Activated naive CD4-positive, alpha-beta T cell treated with Interleukin-2 at 50 U/mL for 16 hours (primary cell): ENCODE measurements at regions not wholly inside any gene's neighbourhood (a gene's known extent, or its start where the extent isn't known, plus 50 kb on each side); places are given as distances from the start of the nearest gene placed in this dataset.
A peak's percentile ranks its signal among the peaks of the same experiment; 100 is the strongest.

Source experiments
- DNase-seq: peaks from one replicate; pipeline ENCODE4 v3.0.0-alpha.2; 2020

GRCh38 chr4:122027203-122027602, 75.3 kb upstream of the TRPC3 start:
- DNase-seq, result no peak

DNA sequence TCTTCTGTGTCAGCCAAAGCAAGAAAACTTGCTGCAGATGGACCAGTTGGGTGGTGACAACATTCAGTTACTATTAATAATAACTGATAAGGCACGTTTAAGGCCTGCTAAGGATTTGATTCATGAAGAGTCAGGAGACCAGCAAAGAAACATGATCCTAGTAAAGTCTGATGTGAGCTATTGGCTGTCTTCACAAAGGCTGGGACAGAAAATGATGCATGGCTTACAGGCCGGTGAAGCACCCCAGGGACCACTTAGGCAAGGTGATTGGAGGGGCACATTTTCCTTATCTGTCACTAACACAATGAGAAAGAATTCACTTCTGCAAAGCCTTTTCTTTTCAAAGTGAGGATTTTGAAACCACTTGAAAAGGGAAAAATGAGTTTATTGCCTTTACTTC, 65.4 kb upstream of the TRPC3 start:
- no peak for DNase-seq

GRCh38 chr4:122015203-122015602, 63.3 kb upstream of the TRPC3 start:
- no peak for DNase-seq

- DNase-seq, result no peak
Measured at GRCh38 chr4:122012735-122013134, 60.9 kb upstream of the TRPC3 start.

DNA sequence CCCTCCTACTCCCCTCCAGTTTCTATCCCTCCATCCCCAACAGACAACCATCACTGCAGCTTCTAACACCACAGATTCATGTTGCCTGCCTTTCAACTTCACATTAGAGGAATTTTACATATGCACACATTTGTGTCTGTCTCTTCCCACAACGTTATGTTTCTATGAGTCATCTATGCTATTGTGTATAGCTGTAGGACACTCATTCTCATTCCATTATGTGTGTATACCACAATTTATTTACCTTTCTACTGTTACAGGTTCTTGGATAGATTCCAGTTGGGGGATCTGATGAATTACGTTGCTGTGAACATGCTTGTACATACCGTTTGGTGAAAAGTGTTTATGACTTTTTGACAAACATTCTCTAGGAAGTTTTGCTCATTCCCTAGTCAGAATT, 58.8 kb upstream of the TRPC3 start:
- DNase-seq, result no peak

GRCh38 chr4:122009524-122009923, 57.7 kb upstream of the TRPC3 start:
- DNase-seq, result no peak

DNA sequence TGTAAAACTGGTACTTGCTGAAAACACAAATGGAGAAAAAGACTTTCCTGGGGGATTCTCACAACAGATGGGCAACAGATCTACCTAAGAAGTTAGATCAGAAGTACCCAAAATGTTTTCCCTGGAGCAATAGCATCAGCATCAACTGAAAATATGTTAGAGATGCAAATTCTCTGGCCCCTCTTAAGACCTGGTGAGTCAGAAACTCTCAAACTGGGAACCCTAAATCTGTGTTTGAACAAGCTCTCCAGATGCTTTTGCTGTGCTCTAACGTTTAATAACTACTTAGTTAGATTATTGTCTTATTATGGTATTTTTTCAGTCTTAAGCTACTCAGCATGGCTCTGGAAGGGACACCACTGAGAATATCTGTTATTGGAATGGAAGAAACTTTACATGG, 55.2 kb upstream of the TRPC3 start:
- no peak for DNase-seq

- DNase-seq, result no peak
Measured at GRCh38 chr4:122005064-122005755, 53.4 kb upstream of the TRPC3 start.

GRCh38 chr4:122003335-122003734, 51.5 kb upstream of the TRPC3 start:
- peak; percentile 7 for DNase-seq
